ENCODE measurements at regions not wholly inside any gene's neighbourhood (a gene's known extent, or its start where the extent isn't known, plus 50 kb on each side); places are given as distances from the start of the nearest gene placed in this dataset.

GRCh38 chr6:129778793-129779192, 68.8 kb upstream of the ARHGAP18 start:
- Mint-ChIP-seq H3K4me3 (no peak overlapping the region), H3K36me3 (ENCODE audit: low read depth) (peaks cover 2% of the 10 kb centered on the region), H3K4me1 (peaks cover 3% of the 10 kb centered on the region), H3K27ac (no peak overlapping the region), H3K27me3 (peaks cover 2% of the 10 kb centered on the region)
- ATAC-seq, result no peak
- H3K9me3 ChIP-seq (ENCODE audit: control insufficient read depth, low read length, poor library complexity, severe bottlenecking), result no peaks in the 10 kb centered on the region
- no peak for DNase-seq

- ATAC-seq (no peak), DNase-seq (no peak)
- Mint-ChIP-seq H3K36me3 (ENCODE audit: low read depth) (peaks cover 2% of the 10 kb centered on the region), H3K4me1 (peaks cover 10% of the 10 kb centered on the region), H3K27ac (no peak overlapping the region), H3K27me3 (no peaks in the 10 kb centered on the region), H3K4me3 (no peak overlapping the region)
- H3K9me3 ChIP-seq (ENCODE audit: control insufficient read depth, low read length, poor library complexity, severe bottlenecking), result no peaks in the 10 kb centered on the region
Measured at GRCh38 chr6:129777371-129777770, 67.4 kb upstream of the ARHGAP18 start.

GRCh38 chr6:129776542-129777330, 66.8 kb upstream of the ARHGAP18 start:
- DNase-seq (no peak), ATAC-seq (no peak)
- Mint-ChIP-seq H3K27me3 (no peaks in the 10 kb centered on the region), H3K36me3 (ENCODE audit: low read depth) (peaks cover 2% of the 10 kb centered on the region), H3K4me1 (peaks cover 10% of the 10 kb centered on the region), H3K4me3 (no peak overlapping the region), H3K27ac (no peak overlapping the region)
- H3K9me3 ChIP-seq (ENCODE audit: control insufficient read depth, low read length, poor library complexity, severe bottlenecking), result no peaks in the 10 kb centered on the region

GRCh38 chr6:129774697-129775447, 64.9 kb upstream of the ARHGAP18 start:
- ATAC-seq (peak; percentile 47), DNase-seq (peak; percentile 17 to 22 (median 21))
- Mint-ChIP-seq H3K4me3 (no peak overlapping the region), H3K27me3 (no peaks in the 10 kb centered on the region), H3K27ac (no peak overlapping the region), H3K36me3 (ENCODE audit: low read depth) (peaks cover 2% of the 10 kb centered on the region), H3K4me1 (peaks cover 10% of the 10 kb centered on the region)
- no peaks in the 10 kb centered on the region for H3K9me3 ChIP-seq (ENCODE audit: control insufficient read depth, low read length, poor library complexity, severe bottlenecking)

- Mint-ChIP-seq H3K36me3 (ENCODE audit: low read depth) (no peaks in the 10 kb centered on the region), H3K27ac (peak overlapping the region; percentile 90), H3K4me1 (peaks cover 12% of the 10 kb centered on the region), H3K4me3 (no peak overlapping the region), H3K27me3 (no peaks in the 10 kb centered on the region)
- ATAC-seq, result no peak
- no peaks in the 10 kb centered on the region for H3K9me3 ChIP-seq (ENCODE audit: control insufficient read depth, low read length, poor library complexity, severe bottlenecking)
- no peak for DNase-seq
Measured at GRCh38 chr6:129773304-129773703, 63.3 kb upstream of the ARHGAP18 start.

GRCh38 chr6:129771678-129772077, 61.7 kb upstream of the ARHGAP18 start:
- no peaks in the 10 kb centered on the region for H3K9me3 ChIP-seq (ENCODE audit: control insufficient read depth, low read length, poor library complexity, severe bottlenecking)
- peaks cover 21% of the 10 kb centered on the region for H3K4me1 Mint-ChIP-seq
- ATAC-seq, result no peak
- no peak overlapping the region for H3K27ac Mint-ChIP-seq
- H3K4me3 Mint-ChIP-seq, result no peak overlapping the region
- no peaks in the 10 kb centered on the region for H3K36me3 Mint-ChIP-seq (ENCODE audit: low read depth)
- peaks cover 8% of the 10 kb centered on the region for H3K27me3 Mint-ChIP-seq
- DNase-seq, result no peak

- H3K4me3 Mint-ChIP-seq, result peak overlapping the region; percentile 95
- H3K27ac Mint-ChIP-seq, result peak overlapping the region; percentile 63
- no peak for DNase-seq
- peaks cover 24% of the 10 kb centered on the region for H3K27me3 Mint-ChIP-seq
- H3K36me3 Mint-ChIP-seq (ENCODE audit: low read depth), result peaks cover 2% of the 10 kb centered on the region
- ATAC-seq, result no peak
- H3K4me1 Mint-ChIP-seq, result peaks cover 17% of the 10 kb centered on the region
- H3K9me3 ChIP-seq (ENCODE audit: control insufficient read depth, low read length, poor library complexity, severe bottlenecking), result no peaks in the 10 kb centered on the region
Measured at GRCh38 chr6:129767776-129768485, 58.0 kb upstream of the ARHGAP18 start.

GRCh38 chr6:129766959-129767728, 57.2 kb upstream of the ARHGAP18 start:
- ATAC-seq (peak; percentile 89), DNase-seq (peak; percentile 10 to 36 (median 26))
- Mint-ChIP-seq H3K27me3 (peaks cover 30% of the 10 kb centered on the region), H3K4me1 (peaks cover 16% of the 10 kb centered on the region), H3K27ac (no peak overlapping the region), H3K4me3 (peak overlapping the region; percentile 95), H3K36me3 (ENCODE audit: low read depth) (peaks cover 4% of the 10 kb centered on the region)
- no peaks in the 10 kb centered on the region for H3K9me3 ChIP-seq (ENCODE audit: control insufficient read depth, low read length, poor library complexity, severe bottlenecking)

- peaks cover 4% of the 10 kb centered on the region for H3K36me3 Mint-ChIP-seq (ENCODE audit: low read depth)
- no peak overlapping the region for H3K4me3 Mint-ChIP-seq
- no peak for ATAC-seq
- DNase-seq, result no peak
- peaks cover 34% of the 10 kb centered on the region for H3K27me3 Mint-ChIP-seq
- H3K9me3 ChIP-seq (ENCODE audit: control insufficient read depth, low read length, poor library complexity, severe bottlenecking), result no peaks in the 10 kb centered on the region
- no peak overlapping the region for H3K27ac Mint-ChIP-seq
- peaks cover 16% of the 10 kb centered on the region for H3K4me1 Mint-ChIP-seq
Measured at GRCh38 chr6:129764761-129765407, 54.9 kb upstream of the ARHGAP18 start.

GRCh38 chr6:129759796-129760605, 50.0 kb upstream of the ARHGAP18 start:
- DNase-seq (no peak), ATAC-seq (no peak)
- H3K9me3 ChIP-seq (ENCODE audit: control insufficient read depth, low read length, poor library complexity, severe bottlenecking), result no peaks in the 10 kb centered on the region
- Mint-ChIP-seq H3K27ac (no peak overlapping the region), H3K4me1 (peaks cover 3% of the 10 kb centered on the region), H3K36me3 (ENCODE audit: low read depth) (peaks cover 4% of the 10 kb centered on the region), H3K4me3 (no peak overlapping the region), H3K27me3 (peaks cover 37% of the 10 kb centered on the region)
